IPS DF 19.7 (cell line): ENCODE measurements at regions not wholly inside any gene's neighbourhood (a gene's known extent, or its start where the extent isn't known, plus 50 kb on each side); places are given as distances from the start of the nearest gene placed in this dataset.

Experiments
- DNase-seq: peaks from one replicate; pipeline ENCODE4 v3.0.0-alpha.2; 2013; ENCODE audit warnings: low read depth, low spot score

- no peak for DNase-seq
Measured at GRCh38 chr2:106572541-106573450, 85.6 kb downstream of the CD8B2 start.

- no peak for DNase-seq
Measured at GRCh38 chr2:106573773-106574172, 86.6 kb downstream of the CD8B2 start.

GRCh38 chr2:106575955-106576354 lies 88.8 kb downstream of the CD8B2 start:
- DNase-seq, result peak; percentile 52

GRCh38 chr2:106577255-106577651 lies 90.1 kb downstream of the CD8B2 start:
- no peak for DNase-seq

- no peak for DNase-seq
Measured at GRCh38 chr2:106579750-106580197, 92.6 kb downstream of the CD8B2 start.

- no peak for DNase-seq
Measured at GRCh38 chr2:106580241-106580640, 93.1 kb downstream of the CD8B2 start.

GRCh38 chr2:106581328-106581727 lies 94.2 kb downstream of the CD8B2 start:
- DNase-seq, result no peak

- DNase-seq, result no peak
Measured at GRCh38 chr2:106581755-106582147, 94.6 kb downstream of the CD8B2 start.

GRCh38 chr2:106582148-106583143 lies 95.3 kb downstream of the CD8B2 start:
- no peak for DNase-seq

GRCh38 chr2:106584304-106584954 lies 97.3 kb downstream of the CD8B2 start:
- DNase-seq, result no peak

GRCh38 chr2:106596844-106597243 lies 109.7 kb downstream of the CD8B2 start:
- no peak for DNase-seq

- DNase-seq, result no peak
Measured at GRCh38 chr2:106599540-106599939, 112.4 kb downstream of the CD8B2 start.

- DNase-seq, result no peak
Measured at GRCh38 chr2:106602042-106602441, 114.9 kb downstream of the CD8B2 start.

- DNase-seq, result no peak
Measured at GRCh38 chr2:106606652-106607051, 119.5 kb downstream of the CD8B2 start.

- DNase-seq, result no peak
Measured at GRCh38 chr2:106607371-106607770, 120.2 kb downstream of the CD8B2 start.

GRCh38 chr2:106609780-106610179 lies 122.6 kb downstream of the CD8B2 start:
- DNase-seq, result no peak

GRCh38 chr2:106614511-106615291 lies 127.5 kb downstream of the CD8B2 start:
- DNase-seq, result no peak

GRCh38 chr2:106618614-106619013 lies 131.4 kb downstream of the CD8B2 start:
- DNase-seq, result no peak

- no peak for DNase-seq
Measured at GRCh38 chr2:106623456-106623855, 136.3 kb downstream of the CD8B2 start.

GRCh38 chr2:106624787-106625380 lies 137.7 kb downstream of the CD8B2 start:
- DNase-seq, result no peak
